OCI-LY3 (cell line): ENCODE measurements at regions not wholly inside any gene's neighbourhood (a gene's known extent, or its start where the extent isn't known, plus 50 kb on each side); places are given as distances from the start of the nearest gene placed in this dataset.

Source experiments
- EZH2phosphoT487 ChIP-seq: fragments of 200-600 bp; shearing (Covaris generic); IDR thresholded peaks from 2 replicates; pipeline ENCODE4 v1.6.1; 2018; ENCODE audit warnings: antibody characterized with exemption, mixed run types, low read depth
- TF ChIP-seq, protein P1 (sequence below): fragments of 200-600, 300-600 bp; sonication (generic); IDR thresholded peaks from 2 replicates; pipeline ENCODE4 v1.5.1; 2014; ENCODE audit warnings: antibody characterized with exemption, low read length, low read depth

DNA sequence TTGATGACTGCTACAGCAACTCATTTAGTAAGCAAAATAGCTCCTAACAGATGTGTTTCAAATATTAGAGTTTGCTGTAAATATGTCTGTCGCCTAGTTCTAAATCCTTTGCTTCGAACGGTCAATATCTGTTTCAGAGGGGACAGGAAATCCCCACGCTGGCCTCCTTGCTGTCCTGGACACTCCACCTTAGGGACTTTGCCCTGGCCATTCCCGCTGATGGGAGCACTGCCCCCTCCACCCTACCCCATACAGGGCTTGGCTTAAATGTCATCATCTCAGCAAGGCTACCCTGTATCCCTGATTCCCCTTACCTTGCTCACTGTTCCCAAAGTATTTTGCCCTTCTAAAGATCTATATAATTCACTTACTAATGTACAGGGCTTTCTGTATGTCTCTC, 86.1 kb upstream of the HIVEP3 start:
- TF ChIP-seq, protein P1, sequence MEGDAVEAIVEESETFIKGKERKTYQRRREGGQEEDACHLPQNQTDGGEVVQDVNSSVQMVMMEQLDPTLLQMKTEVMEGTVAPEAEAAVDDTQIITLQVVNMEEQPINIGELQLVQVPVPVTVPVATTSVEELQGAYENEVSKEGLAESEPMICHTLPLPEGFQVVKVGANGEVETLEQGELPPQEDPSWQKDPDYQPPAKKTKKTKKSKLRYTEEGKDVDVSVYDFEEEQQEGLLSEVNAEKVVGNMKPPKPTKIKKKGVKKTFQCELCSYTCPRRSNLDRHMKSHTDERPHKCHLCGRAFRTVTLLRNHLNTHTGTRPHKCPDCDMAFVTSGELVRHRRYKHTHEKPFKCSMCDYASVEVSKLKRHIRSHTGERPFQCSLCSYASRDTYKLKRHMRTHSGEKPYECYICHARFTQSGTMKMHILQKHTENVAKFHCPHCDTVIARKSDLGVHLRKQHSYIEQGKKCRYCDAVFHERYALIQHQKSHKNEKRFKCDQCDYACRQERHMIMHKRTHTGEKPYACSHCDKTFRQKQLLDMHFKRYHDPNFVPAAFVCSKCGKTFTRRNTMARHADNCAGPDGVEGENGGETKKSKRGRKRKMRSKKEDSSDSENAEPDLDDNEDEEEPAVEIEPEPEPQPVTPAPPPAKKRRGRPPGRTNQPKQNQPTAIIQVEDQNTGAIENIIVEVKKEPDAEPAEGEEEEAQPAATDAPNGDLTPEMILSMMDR = no peak
- TF ChIP-seq EZH2phosphoT487 = no peak
